IMR-90 (cell line): ENCODE measurements at regions not wholly inside any gene's neighbourhood (a gene's known extent, or its start where the extent isn't known, plus 50 kb on each side); places are given as distances from the start of the nearest gene placed in this dataset.

Experiments used
- BHLHE40 ChIP-seq: fragments of 150-350 bp; IDR thresholded peaks from 2 replicates; pipeline ENCODE4 v1.6.1; 2016; ENCODE audit warnings: mild to moderate bottlenecking, low read depth, low read length
- FOS ChIP-seq: fragments of 150-350 bp; IDR thresholded peaks from 2 replicates; pipeline ENCODE4 v1.6.1; 2016; ENCODE audit warnings: low read depth, low read length
- MAZ ChIP-seq: IDR thresholded peaks from 2 replicates; pipeline ENCODE4 v1.6.1; 2012; ENCODE audit warnings: low read depth, mild to moderate bottlenecking, low read length, improper control_type of control experiment, moderate library complexity, borderline replicate concordance
- POLR2A ChIP-seq: IDR thresholded peaks from 2 replicates; pipeline ENCODE4 v1.6.1; 2012; ENCODE audit warnings: mild to moderate bottlenecking, low read depth, low read length
- RAD21 ChIP-seq: IDR thresholded peaks from 2 replicates; pipeline ENCODE4 v1.6.1; 2012; ENCODE audit warnings: low read length, improper control_type of control experiment
- TF ChIP-seq, protein P1 (sequence below): conservative IDR thresholded peaks from 2 replicates; pipeline ENCODE4 v1.5.1; 2012; ENCODE audit warnings: mild to moderate bottlenecking, low read depth, low read length, improper control_type of control experiment

DNA sequence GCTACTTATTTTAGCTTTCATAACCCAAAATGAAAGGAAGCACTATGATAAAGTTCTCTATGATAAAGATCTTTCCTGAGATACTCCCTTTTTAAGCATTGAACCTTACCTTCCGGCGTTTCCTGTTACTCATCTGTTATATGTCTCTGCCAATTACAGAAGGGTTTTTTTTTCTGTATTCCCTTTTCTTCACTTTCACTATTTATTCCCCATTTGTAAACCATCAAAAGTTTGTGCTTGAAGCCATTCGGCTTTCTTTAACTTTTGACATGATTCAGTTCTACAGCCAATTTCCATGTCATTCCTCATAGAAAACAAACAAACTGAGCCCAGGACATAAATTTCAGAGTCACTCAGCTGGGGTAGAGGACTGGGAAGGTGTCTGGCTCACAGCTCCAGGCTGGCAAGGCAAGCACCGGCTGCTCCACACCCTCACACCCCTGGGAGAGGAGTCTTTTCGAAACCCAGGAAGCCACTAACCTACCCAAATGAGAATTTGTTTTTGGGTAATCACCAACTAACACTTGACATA is 429.4 kb upstream of the TRIB2 start:
- TF ChIP-seq RAD21 (no peak), BHLHE40 (no peak), POLR2A (no peak), FOS (no peak), MAZ (no peak)
- TF ChIP-seq, protein P1, sequence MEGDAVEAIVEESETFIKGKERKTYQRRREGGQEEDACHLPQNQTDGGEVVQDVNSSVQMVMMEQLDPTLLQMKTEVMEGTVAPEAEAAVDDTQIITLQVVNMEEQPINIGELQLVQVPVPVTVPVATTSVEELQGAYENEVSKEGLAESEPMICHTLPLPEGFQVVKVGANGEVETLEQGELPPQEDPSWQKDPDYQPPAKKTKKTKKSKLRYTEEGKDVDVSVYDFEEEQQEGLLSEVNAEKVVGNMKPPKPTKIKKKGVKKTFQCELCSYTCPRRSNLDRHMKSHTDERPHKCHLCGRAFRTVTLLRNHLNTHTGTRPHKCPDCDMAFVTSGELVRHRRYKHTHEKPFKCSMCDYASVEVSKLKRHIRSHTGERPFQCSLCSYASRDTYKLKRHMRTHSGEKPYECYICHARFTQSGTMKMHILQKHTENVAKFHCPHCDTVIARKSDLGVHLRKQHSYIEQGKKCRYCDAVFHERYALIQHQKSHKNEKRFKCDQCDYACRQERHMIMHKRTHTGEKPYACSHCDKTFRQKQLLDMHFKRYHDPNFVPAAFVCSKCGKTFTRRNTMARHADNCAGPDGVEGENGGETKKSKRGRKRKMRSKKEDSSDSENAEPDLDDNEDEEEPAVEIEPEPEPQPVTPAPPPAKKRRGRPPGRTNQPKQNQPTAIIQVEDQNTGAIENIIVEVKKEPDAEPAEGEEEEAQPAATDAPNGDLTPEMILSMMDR, result no peak
